Testis (tissue), 2 donors: ENCODE measurements at regions not wholly inside any gene's neighbourhood (a gene's known extent, or its start where the extent isn't known, plus 50 kb on each side); places are given as distances from the start of the nearest gene placed in this dataset.

Source experiments
- POLR2A ChIP-seq: fragments of 450-650 bp; IDR thresholded peaks from one replicate; pipeline ENCODE4 v1.6.1; 2017; ENCODE audit warnings: antibody characterized with exemption, mild to moderate bottlenecking, moderate library complexity
- TF ChIP-seq, protein P1 (sequence below), 3 experiments: fragments of 450-650 bp in 2 of 3; fragments of 200-600 bp in 1 of 3; sonication (generic) in 1 of 3; IDR thresholded peaks; one replicate each; pipeline ENCODE4 v1.5.1; 2016 to 2019; ENCODE audit warnings: antibody characterized with exemption in 3 of 3, mild to moderate bottlenecking in 2 of 3, moderate library complexity in 1 of 3

DNA sequence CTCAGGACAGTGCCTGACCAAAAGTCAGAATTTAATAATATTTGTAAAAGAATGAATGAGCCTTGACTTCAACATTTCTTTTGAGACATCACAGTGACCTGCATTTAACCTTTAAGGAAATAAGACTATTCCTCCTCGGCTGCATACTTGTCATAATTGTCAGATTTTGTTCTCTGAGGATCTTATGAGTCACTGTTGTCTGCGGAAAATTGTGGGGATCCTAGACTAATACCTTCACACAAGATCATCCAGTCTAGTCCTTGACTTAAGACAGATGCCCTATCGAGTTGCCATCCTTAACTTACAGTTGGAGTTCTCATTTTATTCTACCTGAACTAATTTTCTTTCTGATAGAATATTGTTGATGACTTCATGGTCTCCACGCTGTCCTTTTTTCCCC lies 198.4 kb downstream of the DLEU7 start:
- TF ChIP-seq, protein P1, sequence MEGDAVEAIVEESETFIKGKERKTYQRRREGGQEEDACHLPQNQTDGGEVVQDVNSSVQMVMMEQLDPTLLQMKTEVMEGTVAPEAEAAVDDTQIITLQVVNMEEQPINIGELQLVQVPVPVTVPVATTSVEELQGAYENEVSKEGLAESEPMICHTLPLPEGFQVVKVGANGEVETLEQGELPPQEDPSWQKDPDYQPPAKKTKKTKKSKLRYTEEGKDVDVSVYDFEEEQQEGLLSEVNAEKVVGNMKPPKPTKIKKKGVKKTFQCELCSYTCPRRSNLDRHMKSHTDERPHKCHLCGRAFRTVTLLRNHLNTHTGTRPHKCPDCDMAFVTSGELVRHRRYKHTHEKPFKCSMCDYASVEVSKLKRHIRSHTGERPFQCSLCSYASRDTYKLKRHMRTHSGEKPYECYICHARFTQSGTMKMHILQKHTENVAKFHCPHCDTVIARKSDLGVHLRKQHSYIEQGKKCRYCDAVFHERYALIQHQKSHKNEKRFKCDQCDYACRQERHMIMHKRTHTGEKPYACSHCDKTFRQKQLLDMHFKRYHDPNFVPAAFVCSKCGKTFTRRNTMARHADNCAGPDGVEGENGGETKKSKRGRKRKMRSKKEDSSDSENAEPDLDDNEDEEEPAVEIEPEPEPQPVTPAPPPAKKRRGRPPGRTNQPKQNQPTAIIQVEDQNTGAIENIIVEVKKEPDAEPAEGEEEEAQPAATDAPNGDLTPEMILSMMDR (IDR thresholded peaks at IDR 0.05), result no peak
- TF ChIP-seq POLR2A, result no peak
